GM12864 (cell line): ENCODE measurements at regions not wholly inside any gene's neighbourhood (a gene's known extent, or its start where the extent isn't known, plus 50 kb on each side); places are given as distances from the start of the nearest gene placed in this dataset.

Experiments
- DNase-seq: peaks from one replicate; pipeline ENCODE4 v3.0.0-alpha.2; 2011; ENCODE audit warnings: low read depth
- H3K4me3 ChIP-seq: 2 replicates; pipeline ENCODE4 v1.5.1; 2011; ENCODE audit warnings: mild to moderate bottlenecking, low read depth, low read length, control low read depth
- CTCF ChIP-seq: IDR thresholded peaks from 2 replicates; pipeline ENCODE4 v1.5.1; 2011; ENCODE audit warnings: low read depth, mild to moderate bottlenecking, moderate library complexity, low read length, control low read depth, inconsistent platforms; ENCODE audit errors: missing control alignments

GRCh38 chr18:24954341-24954740 lies 397.6 kb downstream of the ZNF521 start:
- no peak for DNase-seq
- no peak overlapping the region for H3K4me3 ChIP-seq
- TF ChIP-seq CTCF = no peak

DNA sequence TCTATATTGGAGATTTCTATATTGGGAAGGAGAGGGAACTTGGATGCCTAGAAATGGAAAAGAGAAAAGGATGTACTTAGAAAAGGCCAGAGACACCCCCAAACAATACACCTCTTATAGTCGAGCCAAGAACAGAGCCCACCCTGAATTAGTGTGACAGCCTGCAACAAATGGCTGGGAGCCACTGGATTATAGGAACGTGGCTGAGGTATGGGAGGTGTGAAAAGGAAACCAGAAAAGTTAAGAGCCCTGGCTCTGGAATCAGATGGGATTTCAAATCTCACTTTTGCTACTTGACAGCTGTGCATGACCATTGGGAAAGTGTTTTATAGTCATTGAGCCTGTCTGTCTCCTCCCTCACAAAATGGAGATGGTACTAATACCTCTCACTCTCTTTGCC lies 394.0 kb downstream of the ZNF521 start:
- no peak for TF ChIP-seq CTCF
- DNase-seq = no peak
- no peak overlapping the region for H3K4me3 ChIP-seq

DNA sequence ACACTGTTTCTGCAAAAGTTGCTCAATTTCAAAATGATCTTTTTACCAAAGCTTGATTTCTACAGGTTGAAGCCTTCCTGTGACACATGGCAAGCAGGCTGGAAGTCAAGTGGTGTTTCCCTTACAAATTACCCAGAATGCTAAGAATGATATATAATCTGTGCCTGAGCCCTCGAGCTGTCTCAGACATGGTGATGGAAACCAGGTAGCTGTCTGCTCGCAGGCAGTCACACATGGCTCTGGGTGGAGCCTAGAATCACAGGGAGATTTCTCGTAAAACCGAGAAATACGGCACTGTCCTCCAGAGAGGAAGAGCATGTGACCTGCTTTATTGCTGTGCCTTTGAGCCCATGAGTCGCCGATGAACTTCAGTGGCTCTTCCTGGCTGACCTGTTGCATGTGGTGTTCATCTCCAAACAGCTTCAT lies 392.9 kb downstream of the ZNF521 start:
- no peak for DNase-seq
- TF ChIP-seq CTCF = no peak
- H3K4me3 ChIP-seq = no peak overlapping the region

GRCh38 chr18:24964216-24964615 lies 387.8 kb downstream of the ZNF521 start:
- H3K4me3 ChIP-seq = no peak overlapping the region
- DNase-seq = peak; percentile 21
- no peak for TF ChIP-seq CTCF

DNA sequence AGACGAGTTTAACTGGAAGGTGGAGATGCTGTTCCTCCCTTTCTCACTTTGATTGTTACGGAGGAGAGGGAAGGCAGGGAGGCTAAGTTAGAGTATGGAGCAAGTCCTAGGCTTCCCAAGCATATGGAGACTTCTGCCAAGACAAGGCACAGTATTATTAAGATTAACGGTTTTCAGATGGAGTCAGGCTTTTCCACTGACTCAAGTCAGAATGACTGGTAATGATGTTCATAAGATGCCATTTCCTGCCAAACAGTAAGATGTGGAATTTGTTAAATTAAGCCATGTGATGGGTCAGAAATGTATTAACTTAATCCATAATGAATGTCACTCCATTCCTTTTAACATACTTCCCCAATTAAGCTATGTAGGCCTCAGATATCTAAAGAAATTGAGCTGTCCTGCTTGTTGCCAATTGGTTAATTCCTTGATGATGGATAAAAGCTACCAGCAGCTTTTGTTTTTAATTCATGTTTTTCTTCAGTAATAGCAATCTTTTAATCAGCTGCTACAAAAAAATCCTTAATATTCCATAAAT lies 383.7 kb downstream of the ZNF521 start:
- no peak for DNase-seq
- no peak for TF ChIP-seq CTCF
- no peak overlapping the region for H3K4me3 ChIP-seq

GRCh38 chr18:24972577-24972976 lies 379.4 kb downstream of the ZNF521 start:
- no peak overlapping the region for H3K4me3 ChIP-seq
- no peak for DNase-seq
- TF ChIP-seq CTCF = no peak

DNA sequence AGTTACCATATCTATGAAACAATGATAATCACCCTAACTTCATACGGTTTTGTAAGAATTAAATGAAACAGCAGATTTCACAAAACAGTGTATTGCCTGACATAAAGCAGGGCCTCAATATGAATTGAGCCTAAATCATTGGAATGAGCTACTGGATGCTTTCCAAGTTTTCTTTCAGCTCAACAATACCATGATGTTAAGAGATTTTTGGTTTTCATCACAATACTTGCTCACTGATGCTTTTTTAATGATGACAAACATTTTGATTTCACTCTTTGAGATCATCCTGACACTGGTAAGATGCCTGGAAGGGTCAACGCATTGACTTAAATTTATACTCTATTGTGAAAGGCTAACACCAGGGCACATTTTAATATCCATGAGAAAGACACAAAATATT lies 377.5 kb downstream of the ZNF521 start:
- H3K4me3 ChIP-seq = no peak overlapping the region
- DNase-seq = no peak
- TF ChIP-seq CTCF = no peak
